GM18505 (cell line): ENCODE measurements at regions not wholly inside any gene's neighbourhood (a gene's known extent, or its start where the extent isn't known, plus 50 kb on each side); places are given as distances from the start of the nearest gene placed in this dataset.

Experiments used
- ATAC-seq: cut with Tn5 transposase; IDR thresholded peaks from one replicate; pipeline ENCODE4 v1.9.1; 2021; ENCODE audit not compliant: unreplicated experiment
- POLR2A ChIP-seq: IDR thresholded peaks from 4 replicates; pipeline ENCODE4 v1.6.1; 2011; ENCODE audit warnings: borderline replicate concordance; ENCODE audit not compliant: insufficient read depth, insufficient read length; ENCODE audit errors: extremely low read depth

DNA sequence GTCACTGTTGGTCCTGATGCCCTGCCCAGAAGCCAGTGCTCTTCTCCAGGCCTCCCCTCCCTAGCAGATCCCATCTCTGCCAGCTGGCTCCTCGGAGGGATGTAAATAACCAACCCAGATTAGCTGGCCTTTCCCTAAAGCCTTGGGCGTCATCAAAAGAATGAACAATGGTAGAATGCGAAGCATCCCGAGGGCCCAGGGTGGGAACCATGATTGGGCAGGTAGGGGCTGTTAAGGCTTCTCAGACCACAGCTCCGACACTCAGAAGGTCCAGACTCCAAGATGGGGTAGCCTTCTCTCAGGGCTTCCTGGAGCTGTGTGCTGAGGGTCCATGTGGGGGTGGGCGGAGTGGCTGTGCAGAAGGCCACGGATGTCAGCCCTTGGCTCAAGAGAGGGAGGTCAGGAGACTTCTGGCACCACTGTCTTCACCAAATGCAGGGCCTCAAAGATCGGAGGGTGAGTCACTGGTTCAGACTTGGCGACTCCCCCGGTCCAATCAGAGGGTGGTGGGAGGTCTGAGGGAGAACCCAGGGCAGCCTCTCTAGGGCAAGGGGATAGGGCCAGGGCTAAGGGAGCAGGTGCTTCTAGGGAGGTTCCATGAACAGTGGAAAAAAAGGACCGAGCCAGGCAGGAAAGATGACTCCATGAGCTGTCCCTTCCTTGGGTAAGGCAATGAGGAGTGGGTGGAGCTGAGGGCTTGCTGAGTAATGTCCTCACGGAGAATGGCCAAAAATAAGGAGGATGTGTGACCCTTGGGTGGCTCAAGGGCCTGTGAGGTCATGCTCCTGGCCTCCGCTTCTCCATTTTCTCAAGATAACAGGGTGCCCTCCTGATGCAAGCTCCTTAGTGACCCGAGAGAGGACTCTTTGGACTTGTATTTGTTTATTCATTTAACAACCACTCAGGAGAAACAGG lies 58.4 kb upstream of the EPS8L3 start:
- ATAC-seq = no peak
- TF ChIP-seq POLR2A = no peak

DNA sequence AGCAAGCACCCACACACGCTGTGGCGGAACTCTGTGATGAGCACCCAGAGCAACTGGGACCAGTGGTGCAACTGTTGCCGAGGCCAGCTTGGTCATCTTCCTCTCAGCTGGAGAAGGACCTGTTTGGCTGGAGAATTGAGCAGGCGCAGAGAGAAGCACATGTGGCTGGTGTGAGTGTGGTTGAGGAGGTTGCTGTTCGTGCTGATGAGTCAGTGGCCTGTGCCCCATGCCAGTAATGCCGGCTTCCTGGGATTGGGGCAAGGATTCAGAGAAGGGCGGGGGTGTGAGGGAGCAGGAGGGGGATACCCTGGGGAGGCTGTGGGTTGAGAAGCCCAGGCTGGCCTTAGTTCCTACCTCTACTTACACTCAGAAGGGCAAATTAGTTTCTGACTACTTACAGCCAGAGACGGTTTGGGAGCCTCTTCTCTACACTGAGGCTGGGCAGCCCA lies 57.5 kb upstream of the EPS8L3 start:
- no peak for ATAC-seq
- TF ChIP-seq POLR2A = no peak

DNA sequence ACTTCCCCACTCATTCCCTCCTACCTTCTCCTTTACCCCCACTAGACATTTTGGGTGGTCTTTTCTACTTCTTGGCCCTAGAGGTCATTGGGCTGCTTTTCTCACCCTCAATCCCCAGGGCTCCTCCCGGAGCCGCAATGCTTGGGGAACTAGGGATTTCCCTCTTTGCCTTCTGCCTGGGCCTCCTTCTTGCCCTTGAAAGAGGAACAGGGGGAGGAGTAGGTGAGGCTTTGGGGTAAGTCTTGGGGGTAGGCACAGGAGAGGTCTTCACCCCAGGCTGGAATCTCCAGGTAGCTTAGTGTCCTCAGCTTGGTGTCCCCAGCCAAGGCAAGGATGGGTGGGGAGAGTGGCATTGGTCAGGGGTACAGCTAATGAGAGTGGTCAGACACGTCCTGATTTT lies 56.2 kb upstream of the EPS8L3 start:
- TF ChIP-seq POLR2A = no peak
- ATAC-seq = no peak

DNA sequence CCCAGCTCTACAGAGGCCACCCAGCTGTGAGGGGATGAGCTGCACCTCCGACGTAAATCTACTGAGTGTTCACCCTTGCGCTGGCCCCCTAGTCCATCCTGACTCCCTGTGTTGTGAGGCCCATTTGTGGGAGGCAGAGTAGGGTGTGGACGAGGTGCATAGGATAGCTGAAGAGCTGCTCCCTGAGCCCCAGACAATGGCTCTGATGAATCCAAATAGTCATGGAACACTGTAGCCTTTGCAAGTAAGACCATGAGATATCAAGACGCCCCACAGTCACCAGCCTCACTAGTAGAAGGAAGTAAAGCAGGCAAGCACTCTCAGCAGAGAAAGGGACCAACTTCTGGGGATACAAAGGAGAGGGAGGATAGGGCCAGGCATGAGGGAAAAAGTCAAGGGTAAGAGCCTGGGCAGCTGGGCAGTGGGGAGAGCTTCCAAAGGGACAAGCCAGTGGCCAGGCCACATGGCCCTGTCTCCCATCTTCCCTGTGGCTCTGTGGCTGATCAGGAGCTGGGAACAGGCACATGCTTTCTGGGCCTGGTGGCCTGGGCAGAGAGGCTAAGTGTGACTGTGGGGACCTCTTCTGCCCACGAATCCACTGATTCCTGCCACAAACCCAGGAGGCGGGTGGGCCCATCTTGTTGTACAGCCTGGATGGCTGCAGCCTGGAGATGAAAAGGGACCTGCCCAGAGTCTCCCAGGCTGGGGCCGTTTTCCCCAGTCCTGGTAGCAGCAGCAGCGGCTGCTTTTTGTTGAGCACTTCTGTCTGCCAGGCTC lies 55.5 kb upstream of the EPS8L3 start:
- no peak for TF ChIP-seq POLR2A
- no peak for ATAC-seq

DNA sequence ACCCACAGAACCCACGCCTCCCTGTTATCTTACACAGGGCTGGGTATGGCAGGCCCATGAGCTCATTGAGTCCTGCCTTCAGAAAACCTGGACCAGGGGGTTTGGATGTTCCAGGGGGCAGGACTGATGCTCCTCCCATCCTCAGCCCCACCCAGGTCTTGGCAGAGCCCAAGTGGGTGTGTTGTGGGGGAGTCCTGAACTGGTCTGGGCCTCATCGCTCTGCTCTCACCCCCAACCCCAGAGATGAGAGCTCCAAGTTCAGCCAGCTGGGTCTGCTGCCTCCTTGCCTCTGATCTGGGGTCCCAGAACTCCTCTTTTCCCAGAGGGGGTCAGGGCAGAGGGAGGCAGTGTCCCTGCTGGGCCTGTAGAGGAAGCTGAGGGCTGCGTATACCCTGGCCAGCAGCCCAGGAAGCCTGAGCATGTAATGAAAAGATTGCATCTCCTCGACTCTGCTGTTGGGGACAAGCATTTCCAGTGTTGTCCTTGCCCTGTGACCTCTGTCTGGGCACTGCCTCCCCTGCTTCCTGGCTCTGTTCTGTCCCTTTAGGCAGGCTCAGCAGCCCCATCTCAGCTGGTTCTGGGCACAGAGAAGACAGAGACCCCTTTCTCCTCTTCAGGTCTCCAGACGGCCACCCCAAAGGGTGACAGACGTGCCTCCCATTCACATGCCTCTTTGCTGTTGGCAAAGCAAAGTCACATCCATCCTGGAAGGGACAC lies 54.7 kb upstream of the EPS8L3 start:
- TF ChIP-seq POLR2A = no peak
- ATAC-seq = no peak

DNA sequence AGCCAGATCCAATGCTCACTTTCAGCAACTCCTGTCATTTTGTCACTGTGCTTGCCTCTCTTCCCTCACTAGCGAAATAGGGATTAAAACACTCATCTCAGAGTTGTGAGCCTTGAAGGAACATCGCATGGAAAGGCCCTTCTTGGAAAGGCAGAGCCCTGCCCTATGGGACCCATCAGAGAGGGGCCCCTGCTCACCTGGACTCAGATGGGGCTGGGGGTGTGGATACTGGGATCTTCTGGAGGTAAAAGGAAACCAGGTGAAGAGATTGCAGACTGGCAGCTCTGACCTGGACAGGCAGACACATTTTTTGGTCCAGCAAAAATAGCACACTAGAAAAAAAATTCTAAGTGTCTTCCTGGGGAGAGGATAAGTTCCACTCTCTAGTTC lies 54.2 kb upstream of the EPS8L3 start:
- ATAC-seq = no peak
- no peak for TF ChIP-seq POLR2A

DNA sequence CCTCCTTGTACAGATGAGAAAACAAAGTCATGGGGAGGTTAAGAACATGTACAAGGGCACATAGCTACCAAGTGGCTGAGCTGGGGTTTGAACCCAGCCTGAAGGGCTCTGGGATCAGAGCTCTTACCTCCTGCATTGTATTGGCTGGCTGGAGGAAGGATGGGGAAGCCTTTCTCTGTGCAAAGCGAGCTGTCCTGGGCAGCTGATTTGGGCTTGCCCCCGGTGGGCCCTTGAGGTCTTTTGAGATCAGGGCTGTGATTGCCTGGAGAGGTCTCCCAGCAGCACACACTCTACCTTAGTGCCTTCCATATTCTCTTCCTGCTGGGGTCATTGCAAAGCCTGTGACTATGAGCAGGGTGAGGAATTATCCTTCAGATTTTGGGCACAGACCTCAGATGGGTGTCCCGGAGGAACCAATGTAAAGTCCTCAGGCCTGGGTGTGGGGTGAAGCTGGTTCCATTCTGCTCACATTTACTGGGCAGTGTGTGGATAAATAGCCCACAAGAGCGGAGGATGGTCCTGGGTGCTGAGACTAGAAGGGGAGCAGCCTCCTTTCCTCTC lies 53.3 kb upstream of the EPS8L3 start:
- TF ChIP-seq POLR2A = no peak
- no peak for ATAC-seq

DNA sequence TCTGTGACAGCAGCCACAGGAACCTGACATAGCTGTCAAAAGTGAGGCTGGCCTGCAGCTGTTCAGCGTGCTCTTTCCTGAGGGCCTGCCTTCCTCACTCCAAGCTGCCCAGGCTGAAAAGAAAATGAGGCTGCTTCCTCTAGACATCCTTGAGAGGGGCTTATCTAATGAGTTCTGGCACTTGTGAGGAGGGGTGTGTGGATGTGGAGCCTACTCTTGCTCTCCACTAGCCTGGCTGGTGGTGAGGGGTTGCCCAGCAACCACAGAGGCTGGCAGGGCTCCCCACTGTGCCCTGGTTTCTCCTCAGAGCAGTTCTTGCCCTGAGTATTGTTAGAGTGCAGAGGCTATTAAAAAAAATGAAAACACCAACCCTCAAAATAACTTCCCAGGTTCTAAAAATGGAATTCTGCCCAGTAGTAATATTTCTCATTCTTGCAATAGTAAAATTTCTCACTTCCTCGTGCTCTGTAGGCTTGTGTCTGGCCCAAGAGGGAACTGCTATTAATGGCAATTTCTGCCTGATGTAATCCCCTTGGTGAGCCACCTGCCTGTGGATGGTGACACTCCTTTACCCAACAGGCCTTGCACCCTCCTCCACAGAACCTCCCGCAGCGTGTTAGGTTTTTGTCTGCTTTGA lies 52.6 kb upstream of the EPS8L3 start:
- TF ChIP-seq POLR2A = no peak
- ATAC-seq = peak; percentile 81

DNA sequence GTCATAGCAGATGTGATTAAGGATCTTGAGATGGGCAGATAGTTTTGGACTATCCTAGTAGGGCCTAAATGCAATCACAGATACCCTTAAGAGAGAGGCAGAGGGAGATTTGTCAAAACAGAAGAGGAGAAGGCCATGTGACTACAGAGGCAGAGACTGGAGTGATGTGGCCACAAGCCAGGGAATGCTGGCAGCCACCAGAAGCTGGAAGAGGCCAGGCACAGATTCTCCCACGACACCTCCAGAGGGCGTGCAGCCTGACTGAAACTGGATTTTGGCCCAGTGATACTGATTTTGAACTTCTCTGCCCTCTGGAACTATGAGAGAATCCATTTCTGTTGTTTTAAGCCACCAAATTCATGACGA lies 52.1 kb upstream of the EPS8L3 start:
- TF ChIP-seq POLR2A = no peak
- no peak for ATAC-seq

DNA sequence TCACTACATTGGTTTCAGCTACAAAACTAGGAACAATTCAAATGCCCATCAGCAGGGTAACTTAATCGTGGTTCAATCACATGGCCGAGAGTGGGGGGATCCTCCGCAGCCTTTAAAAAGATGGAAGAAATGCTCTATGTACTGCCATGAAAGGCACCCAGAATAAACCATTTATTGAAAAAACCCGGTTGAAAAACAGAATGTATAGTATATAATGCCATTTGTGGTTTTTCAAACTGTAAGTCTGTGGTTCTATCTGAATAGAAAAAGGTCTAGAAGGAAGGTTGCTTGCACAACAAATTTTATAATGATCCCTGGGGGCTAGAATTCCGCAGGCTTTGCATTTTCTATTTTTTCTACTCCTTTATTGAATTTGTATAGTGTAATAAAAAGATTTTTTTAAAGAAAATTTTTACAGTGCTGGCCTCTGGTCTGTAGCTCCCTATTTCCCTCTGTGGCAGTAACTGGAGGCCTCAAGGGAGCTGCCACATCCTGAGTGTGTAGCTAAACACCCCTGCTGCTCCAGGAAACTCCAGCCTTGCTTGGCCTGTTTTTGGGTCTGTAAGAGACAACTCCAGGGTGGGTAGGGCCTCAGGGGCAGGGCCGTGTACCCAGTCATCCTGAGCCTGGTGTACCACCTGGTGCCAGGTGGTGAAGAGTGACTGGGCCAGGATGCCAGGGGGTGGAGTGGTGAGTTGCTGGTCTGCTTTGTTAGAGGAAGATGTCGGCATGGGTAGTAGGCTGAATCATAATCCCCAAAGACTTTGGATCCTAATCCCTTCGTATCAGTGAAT lies 51.5 kb upstream of the EPS8L3 start:
- TF ChIP-seq POLR2A = no peak
- no peak for ATAC-seq

DNA sequence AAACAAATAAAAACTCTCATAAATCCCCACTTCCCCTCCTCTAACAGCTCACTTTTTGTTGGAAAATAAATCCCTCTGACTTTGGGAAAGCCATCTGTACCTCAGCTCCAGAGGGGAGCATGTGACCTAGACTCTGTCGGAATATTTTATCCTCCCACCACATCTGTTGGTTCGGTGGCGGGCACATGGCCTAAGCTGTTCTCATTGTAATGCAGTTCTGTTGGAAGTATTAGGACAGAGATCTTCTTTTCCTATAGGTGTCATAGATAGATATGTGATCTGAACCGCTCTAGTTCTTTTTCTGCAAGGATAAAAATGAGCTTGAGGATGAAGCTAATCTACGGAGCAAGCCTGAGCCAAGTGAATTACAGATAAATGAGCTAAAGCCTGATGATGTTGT lies 50.5 kb upstream of the EPS8L3 start:
- ATAC-seq = no peak
- no peak for TF ChIP-seq POLR2A
